Ecto neural progenitor cell (in vitro differentiated cells): ENCODE measurements at regions not wholly inside any gene's neighbourhood (a gene's known extent, or its start where the extent isn't known, plus 50 kb on each side); places are given as distances from the start of the nearest gene placed in this dataset.

Source experiments
- DNase-seq: peaks from one replicate; pipeline ENCODE4 v3.0.0-alpha.2; 2018; ENCODE audit warnings: low spot score

- no peak for DNase-seq
Measured at GRCh38 chr7:21365866-21366624, 61.8 kb upstream of the SP4 start.

DNA sequence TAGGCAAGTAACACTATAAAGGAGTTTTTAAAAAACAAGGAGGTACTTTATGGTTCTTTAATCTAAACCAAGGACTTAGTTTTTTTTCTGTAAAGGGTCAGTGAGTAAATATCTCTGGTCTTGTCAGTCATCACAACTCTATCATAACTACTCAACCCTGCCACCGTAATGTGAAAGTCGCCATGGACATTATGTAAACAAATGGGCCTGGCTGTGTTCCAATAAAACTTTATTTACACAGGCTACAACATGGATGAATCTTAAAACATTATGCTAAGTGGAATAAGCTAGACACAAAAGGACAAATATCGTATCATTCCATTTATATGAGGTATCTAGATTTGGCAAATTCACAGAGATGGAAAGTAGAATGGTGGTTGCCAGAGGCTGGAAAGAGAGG lies 60.8 kb upstream of the SP4 start:
- DNase-seq: no peak

GRCh38 chr7:21367537-21367936 lies 60.3 kb upstream of the SP4 start:
- no peak for DNase-seq

DNA sequence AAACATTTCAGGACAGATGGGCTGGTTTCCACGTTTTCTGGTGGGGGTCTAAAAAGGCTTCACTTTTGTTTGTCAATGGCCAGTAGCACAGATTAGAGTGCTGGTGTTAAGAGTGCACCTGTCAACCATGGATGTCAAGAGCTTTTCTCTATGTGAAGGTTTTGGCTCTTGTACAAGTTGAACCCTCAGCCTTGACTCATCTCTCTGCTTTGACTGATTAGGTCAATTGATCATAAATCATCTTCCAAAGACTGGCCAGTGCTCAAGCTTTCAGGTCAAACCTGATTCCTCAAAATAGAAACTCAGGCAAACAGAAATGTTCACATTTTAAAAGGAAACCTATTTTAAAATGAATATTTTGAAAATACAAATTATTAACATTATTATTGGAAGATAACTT lies 59.6 kb upstream of the SP4 start:
- DNase-seq: no peak

GRCh38 chr7:21370283-21370982 lies 57.5 kb upstream of the SP4 start:
- DNase-seq: no peak

- DNase-seq: no peak
Measured at GRCh38 chr7:21371360-21371759, 56.5 kb upstream of the SP4 start.

- no peak for DNase-seq
Measured at GRCh38 chr7:21373031-21373430, 54.9 kb upstream of the SP4 start.

GRCh38 chr7:21374134-21374533 lies 53.7 kb upstream of the SP4 start:
- no peak for DNase-seq

DNA sequence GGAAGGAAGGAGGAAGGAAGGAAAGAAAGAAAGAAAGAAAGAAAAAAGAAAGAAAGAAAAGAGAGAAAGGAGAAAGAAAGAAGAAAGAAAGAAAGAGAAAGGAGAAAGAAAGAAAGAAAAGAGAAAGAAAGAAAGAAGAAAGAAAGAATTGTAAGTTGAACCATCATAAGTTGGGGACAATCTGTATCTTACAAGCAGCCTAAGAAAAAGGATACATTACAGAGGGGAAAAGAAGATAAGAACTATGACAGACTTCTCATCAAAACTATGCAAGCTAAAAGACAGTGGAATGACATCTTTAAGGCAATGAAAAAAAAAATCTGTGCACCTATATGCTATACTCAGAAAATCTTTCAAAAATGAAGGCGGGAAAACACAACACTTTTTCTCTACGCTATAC lies 50.3 kb upstream of the SP4 start:
- no peak for DNase-seq
